HepG2 (cell line): ENCODE measurements at regions not wholly inside any gene's neighbourhood (a gene's known extent, or its start where the extent isn't known, plus 50 kb on each side); places are given as distances from the start of the nearest gene placed in this dataset.
A peak's percentile ranks its signal among the peaks of the same experiment; 100 is the strongest.

Source experiments
- ARID2 ChIP-seq: sonication (generic); formaldehyde crosslinking; IDR thresholded peaks from 2 replicates; pipeline ENCODE4 v1.8.1; 2022; ENCODE audit warnings: mild to moderate bottlenecking, missing genetic modification reagents, borderline replicate concordance
- ATF7 ChIP-seq, 2 experiments: fragments of 450-650 bp in 1 of 2; sonication (generic) in 1 of 2; formaldehyde crosslinking in 1 of 2; IDR thresholded peaks; 2 replicates each; pipeline versions ENCODE4 v1.4.0 to v1.6.1; 2016 to 2020; ENCODE audit warnings: antibody characterized with exemption in 1 of 2, mild to moderate bottlenecking in 1 of 2, missing genetic modification reagents in 1 of 2
- ATF7-NPFF ChIP-seq: sonication (generic); formaldehyde crosslinking; IDR thresholded peaks from 2 replicates; pipeline ENCODE4 v1.8.1; 2023; ENCODE audit warnings: mild to moderate bottlenecking, low read depth, missing genetic modification reagents, moderate library complexity
- BRD4 ChIP-seq: sonication (generic); formaldehyde crosslinking; IDR thresholded peaks from 2 replicates; pipeline ENCODE4 v1.4.0; 2020; ENCODE audit warnings: missing genetic modification reagents
- ESRRA ChIP-seq: sonication (generic); formaldehyde crosslinking; IDR thresholded peaks from 2 replicates; pipeline ENCODE4 v1.5.1; 2020; ENCODE audit warnings: mild to moderate bottlenecking, low read depth, missing genetic modification reagents
- GATAD2A ChIP-seq: IDR thresholded peaks from 2 replicates; pipeline ENCODE4 v1.6.1; 2016
- HNRNPLL ChIP-seq: fragments of 200-400 bp; formaldehyde crosslinking; IDR thresholded peaks from 2 replicates; pipeline ENCODE4 v1.6.1; 2017; ENCODE audit warnings: mild to moderate bottlenecking, low read depth, low read length; ENCODE audit not compliant: poor library complexity, severe bottlenecking
- KMT2A ChIP-seq: sonication (generic); formaldehyde crosslinking; IDR thresholded peaks from 2 replicates; pipeline ENCODE4 v1.4.0; 2020; ENCODE audit warnings: missing genetic modification reagents
- MXD4 ChIP-seq: IDR thresholded peaks from 2 replicates; pipeline ENCODE4 v1.6.1; 2016; ENCODE audit warnings: mild to moderate bottlenecking, missing biosample characterization, missing genetic modification reagents
- MYC ChIP-seq: sonication (generic); formaldehyde crosslinking; IDR thresholded peaks from 2 replicates; pipeline ENCODE4 v1.9.0; 2021; ENCODE audit warnings: missing genetic modification reagents, borderline replicate concordance
- RFX5 ChIP-seq: IDR thresholded peaks from 2 replicates; pipeline ENCODE4 v1.6.1; 2011; ENCODE audit warnings: low read depth, low read length, improper control_type of control experiment
- SPEN ChIP-seq: sonication (generic); formaldehyde crosslinking; IDR thresholded peaks from 2 replicates; pipeline ENCODE4 v1.5.1; 2020; ENCODE audit warnings: low read depth, mild to moderate bottlenecking, missing genetic modification reagents
- YY1 ChIP-seq: IDR thresholded peaks from 2 replicates; pipeline ENCODE4 v1.6.1; 2011; ENCODE audit warnings: low read length, low read depth, moderate library complexity, mild to moderate bottlenecking; ENCODE audit not compliant: insufficient read depth, insufficient replicate concordance
- ZNF567 ChIP-seq: sonication (generic); formaldehyde crosslinking; IDR thresholded peaks from 2 replicates; pipeline ENCODE4 v1.8.1; 2023; ENCODE audit warnings: mild to moderate bottlenecking, missing genetic modification reagents, borderline replicate concordance
- ZNF709 ChIP-seq: sonication (generic); formaldehyde crosslinking; IDR thresholded peaks from 2 replicates; pipeline ENCODE4 v1.5.0; 2020; ENCODE audit warnings: mild to moderate bottlenecking, missing genetic modification reagents
- TF ChIP-seq, protein P1 (sequence below): IDR thresholded peaks from 2 replicates; pipeline ENCODE4 v1.6.1; 2016; ENCODE audit warnings: mild to moderate bottlenecking
- TF ChIP-seq, protein P2 (sequence below): sonication (generic); formaldehyde crosslinking; conservative IDR thresholded peaks from 2 replicates; pipeline ENCODE4 v1.4.0; 2020; ENCODE audit warnings: missing genetic modification reagents
- TF ChIP-seq, protein P3 (sequence below): sonication (generic); formaldehyde crosslinking; IDR thresholded peaks from 2 replicates; pipeline ENCODE4 v1.5.1; 2020; ENCODE audit warnings: mild to moderate bottlenecking, missing genetic modification reagents, moderate library complexity
- TF ChIP-seq, protein P4 (sequence below), 2 experiments: sonication (generic) in 1 of 2; formaldehyde crosslinking in 1 of 2; IDR thresholded peaks; 2 replicates each; pipeline versions ENCODE4 v1.4.0 to v1.6.1; 2018 to 2020; ENCODE audit warnings: missing genetic modification reagents in 2 of 2, borderline replicate concordance in 1 of 2, low read depth in 1 of 2, mild to moderate bottlenecking in 1 of 2, missing biosample characterization in 1 of 2

DNA sequence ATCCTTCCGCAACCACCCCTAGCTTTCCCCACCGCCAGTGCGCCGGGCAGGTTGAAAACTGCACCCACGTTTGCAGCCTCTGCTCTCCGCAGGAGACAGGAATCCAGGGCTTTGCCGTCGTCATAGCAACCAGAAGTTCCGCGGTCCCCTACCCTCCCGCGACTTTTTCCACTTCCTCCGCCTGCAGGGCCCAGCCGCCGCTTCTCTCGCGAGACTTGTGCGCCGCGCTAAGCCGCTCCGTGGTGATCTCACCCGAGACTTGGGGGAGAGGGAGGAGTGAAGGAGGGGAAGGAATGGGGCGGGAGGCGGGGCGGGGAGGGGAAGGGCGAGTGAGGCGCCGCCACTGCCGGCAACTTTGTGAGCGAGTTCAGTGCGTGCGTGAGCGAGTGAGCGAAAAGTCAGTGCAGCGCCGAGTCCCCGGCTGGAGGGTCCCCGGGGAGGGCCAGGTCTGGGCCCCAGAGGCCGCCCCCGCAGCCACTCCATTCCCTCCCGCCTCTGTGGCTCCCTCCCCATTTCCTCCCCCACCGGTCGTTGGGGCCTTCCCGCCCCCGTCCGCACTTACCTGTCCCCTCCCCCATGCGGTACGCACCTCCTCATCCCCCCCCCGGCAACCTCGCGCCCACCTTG lies 413.0 kb downstream of the PCNX1 start, which contains the start of gene SIPA1L1 (continued):
- TF ChIP-seq GATAD2A (CRISPR knock-in tag) (0 out of 2 replicates have a peak, but pooled peaks have one; percentile 21), BRD4 (CRISPR knock-in tag) (0 out of 2 replicates have a peak, but pooled peaks have one; percentile 37), ARID2 (CRISPR knock-in tag) (0 out of 2 replicates have a peak, but pooled peaks have one; percentile 30), ATF7 (IDR thresholded peaks at IDR 0.05) (peak; percentile 37), ATF7 (CRISPR knock-in tag; IDR thresholded peaks at IDR 0.05) (0 out of 2 replicates have a peak, but pooled peaks have one; percentile 41), RFX5 (peak; percentile 78), MYC (peak; percentile 48; the same call in 1 of the 2 replicates), SPEN (CRISPR knock-in tag) (peak; percentile 36; the same call in 1 of the 2 replicates), ATF7-NPFF (CRISPR knock-in tag) (peak; percentile 43; the same call in 1 of the 2 replicates), MXD4 (CRISPR knock-in tag) (peak; percentile 73; the same call in 1 of the 2 replicates), HNRNPLL (peak; percentile 52), ESRRA (CRISPR knock-in tag) (no peak), ZNF567 (CRISPR knock-in tag) (no peak), KMT2A (CRISPR knock-in tag) (peak; percentile 57; the same call in 1 of the 2 replicates), ZNF709 (CRISPR knock-in tag) (0 out of 2 replicates have a peak, but pooled peaks have one; percentile 26), YY1 (peak; percentile 26)
- TF ChIP-seq, protein P1, sequence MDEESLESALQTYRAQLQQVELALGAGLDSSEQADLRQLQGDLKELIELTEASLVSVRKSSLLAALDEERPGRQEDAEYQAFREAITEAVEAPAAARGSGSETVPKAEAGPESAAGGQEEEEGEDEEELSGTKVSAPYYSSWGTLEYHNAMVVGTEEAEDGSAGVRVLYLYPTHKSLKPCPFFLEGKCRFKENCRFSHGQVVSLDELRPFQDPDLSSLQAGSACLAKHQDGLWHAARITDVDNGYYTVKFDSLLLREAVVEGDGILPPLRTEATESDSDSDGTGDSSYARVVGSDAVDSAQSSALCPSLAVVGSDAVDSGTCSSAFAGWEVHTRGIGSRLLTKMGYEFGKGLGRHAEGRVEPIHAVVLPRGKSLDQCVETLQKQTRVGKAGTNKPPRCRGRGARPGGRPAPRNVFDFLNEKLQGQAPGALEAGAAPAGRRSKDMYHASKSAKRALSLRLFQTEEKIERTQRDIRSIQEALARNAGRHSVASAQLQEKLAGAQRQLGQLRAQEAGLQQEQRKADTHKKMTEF, result peak; percentile 75; the same call in 1 of the 2 replicates
- TF ChIP-seq, protein P2, sequence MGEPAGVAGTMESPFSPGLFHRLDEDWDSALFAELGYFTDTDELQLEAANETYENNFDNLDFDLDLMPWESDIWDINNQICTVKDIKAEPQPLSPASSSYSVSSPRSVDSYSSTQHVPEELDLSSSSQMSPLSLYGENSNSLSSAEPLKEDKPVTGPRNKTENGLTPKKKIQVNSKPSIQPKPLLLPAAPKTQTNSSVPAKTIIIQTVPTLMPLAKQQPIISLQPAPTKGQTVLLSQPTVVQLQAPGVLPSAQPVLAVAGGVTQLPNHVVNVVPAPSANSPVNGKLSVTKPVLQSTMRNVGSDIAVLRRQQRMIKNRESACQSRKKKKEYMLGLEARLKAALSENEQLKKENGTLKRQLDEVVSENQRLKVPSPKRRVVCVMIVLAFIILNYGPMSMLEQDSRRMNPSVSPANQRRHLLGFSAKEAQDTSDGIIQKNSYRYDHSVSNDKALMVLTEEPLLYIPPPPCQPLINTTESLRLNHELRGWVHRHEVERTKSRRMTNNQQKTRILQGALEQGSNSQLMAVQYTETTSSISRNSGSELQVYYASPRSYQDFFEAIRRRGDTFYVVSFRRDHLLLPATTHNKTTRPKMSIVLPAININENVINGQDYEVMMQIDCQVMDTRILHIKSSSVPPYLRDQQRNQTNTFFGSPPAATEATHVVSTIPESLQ (CRISPR knock-in tag), result no peak
- TF ChIP-seq, protein P3, sequence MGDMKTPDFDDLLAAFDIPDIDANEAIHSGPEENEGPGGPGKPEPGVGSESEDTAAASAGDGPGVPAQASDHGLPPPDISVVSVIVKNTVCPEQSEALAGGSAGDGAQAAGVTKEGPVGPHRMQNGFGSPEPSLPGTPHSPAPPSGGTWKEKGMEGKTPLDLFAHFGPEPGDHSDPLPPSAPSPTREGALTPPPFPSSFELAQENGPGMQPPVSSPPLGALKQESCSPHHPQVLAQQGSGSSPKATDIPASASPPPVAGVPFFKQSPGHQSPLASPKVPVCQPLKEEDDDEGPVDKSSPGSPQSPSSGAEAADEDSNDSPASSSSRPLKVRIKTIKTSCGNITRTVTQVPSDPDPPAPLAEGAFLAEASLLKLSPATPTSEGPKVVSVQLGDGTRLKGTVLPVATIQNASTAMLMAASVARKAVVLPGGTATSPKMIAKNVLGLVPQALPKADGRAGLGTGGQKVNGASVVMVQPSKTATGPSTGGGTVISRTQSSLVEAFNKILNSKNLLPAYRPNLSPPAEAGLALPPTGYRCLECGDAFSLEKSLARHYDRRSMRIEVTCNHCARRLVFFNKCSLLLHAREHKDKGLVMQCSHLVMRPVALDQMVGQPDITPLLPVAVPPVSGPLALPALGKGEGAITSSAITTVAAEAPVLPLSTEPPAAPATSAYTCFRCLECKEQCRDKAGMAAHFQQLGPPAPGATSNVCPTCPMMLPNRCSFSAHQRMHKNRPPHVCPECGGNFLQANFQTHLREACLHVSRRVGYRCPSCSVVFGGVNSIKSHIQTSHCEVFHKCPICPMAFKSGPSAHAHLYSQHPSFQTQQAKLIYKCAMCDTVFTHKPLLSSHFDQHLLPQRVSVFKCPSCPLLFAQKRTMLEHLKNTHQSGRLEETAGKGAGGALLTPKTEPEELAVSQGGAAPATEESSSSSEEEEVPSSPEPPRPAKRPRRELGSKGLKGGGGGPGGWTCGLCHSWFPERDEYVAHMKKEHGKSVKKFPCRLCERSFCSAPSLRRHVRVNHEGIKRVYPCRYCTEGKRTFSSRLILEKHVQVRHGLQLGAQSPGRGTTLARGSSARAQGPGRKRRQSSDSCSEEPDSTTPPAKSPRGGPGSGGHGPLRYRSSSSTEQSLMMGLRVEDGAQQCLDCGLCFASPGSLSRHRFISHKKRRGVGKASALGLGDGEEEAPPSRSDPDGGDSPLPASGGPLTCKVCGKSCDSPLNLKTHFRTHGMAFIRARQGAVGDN (CRISPR knock-in tag), result peak; percentile 53; the same call in 1 of the 2 replicates
- TF ChIP-seq, protein P4, sequence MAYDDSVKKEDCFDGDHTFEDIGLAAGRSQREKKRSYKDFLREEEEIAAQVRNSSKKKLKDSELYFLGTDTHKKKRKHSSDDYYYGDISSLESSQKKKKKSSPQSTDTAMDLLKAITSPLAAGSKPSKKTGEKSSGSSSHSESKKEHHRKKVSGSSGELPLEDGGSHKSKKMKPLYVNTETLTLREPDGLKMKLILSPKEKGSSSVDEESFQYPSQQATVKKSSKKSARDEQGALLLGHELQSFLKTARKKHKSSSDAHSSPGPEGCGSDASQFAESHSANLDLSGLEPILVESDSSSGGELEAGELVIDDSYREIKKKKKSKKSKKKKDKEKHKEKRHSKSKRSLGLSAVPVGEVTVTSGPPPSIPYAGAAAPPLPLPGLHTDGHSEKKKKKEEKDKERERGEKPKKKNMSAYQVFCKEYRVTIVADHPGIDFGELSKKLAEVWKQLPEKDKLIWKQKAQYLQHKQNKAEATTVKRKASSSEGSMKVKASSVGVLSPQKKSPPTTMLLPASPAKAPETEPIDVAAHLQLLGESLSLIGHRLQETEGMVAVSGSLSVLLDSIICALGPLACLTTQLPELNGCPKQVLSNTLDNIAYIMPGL (CRISPR knock-in tag; IDR thresholded peaks at IDR 0.05; ENCODE audit: borderline replicate concordance in 1 of 2, low read depth in 1 of 2), result peak; percentile 26 to 53; a peak in 3 of 4 replicates
